Rectal smooth muscle tissue (tissue), 1 donor: ENCODE measurements at regions not wholly inside any gene's neighbourhood (a gene's known extent, or its start where the extent isn't known, plus 50 kb on each side); places are given as distances from the start of the nearest gene placed in this dataset.

Source experiments
- H3K27ac ChIP-seq: one replicate; pipeline ENCODE4 v1.7.0; 2013; ENCODE audit warnings: low read depth, low read length, inconsistent platforms
- H3K27me3 ChIP-seq: one replicate; pipeline ENCODE4 v1.7.0; 2013; ENCODE audit warnings: low read length; ENCODE audit not compliant: control insufficient read depth, insufficient read depth
- H3K36me3 ChIP-seq: one replicate; pipeline ENCODE4 v1.7.0; 2013; ENCODE audit warnings: low read length; ENCODE audit not compliant: control insufficient read depth, insufficient read depth
- H3K4me1 ChIP-seq: one replicate; pipeline ENCODE4 v1.7.0; 2013; ENCODE audit warnings: low read length; ENCODE audit not compliant: control insufficient read depth, insufficient read depth
- H3K4me3 ChIP-seq: one replicate; pipeline ENCODE4 v1.7.0; 2013; ENCODE audit warnings: low read length
- H3K9ac ChIP-seq: one replicate; pipeline ENCODE4 v1.7.0; 2013; ENCODE audit warnings: low read length

- H3K9ac ChIP-seq: no peak overlapping the region
- H3K36me3 ChIP-seq: no peaks in the 10 kb centered on the region
- no peaks in the 10 kb centered on the region for H3K27me3 ChIP-seq
- H3K4me3 ChIP-seq: no peak overlapping the region
- H3K4me1 ChIP-seq: no peaks in the 10 kb centered on the region
- H3K27ac ChIP-seq: no peak overlapping the region
Observed at GRCh38 chr7:47202146-47202783, 379.6 kb downstream of the TNS3 start.

- Histone ChIP-seq H3K9ac (no peak overlapping the region), H3K27ac (no peak overlapping the region)
Observed at GRCh38 chr7:47198159-47198558, 383.8 kb downstream of the TNS3 start.

GRCh38 chr7:47197486-47197885 lies 384.4 kb downstream of the TNS3 start:
- H3K9ac ChIP-seq: no peak overlapping the region
- no peaks in the 10 kb centered on the region for H3K27me3 ChIP-seq
- no peak overlapping the region for H3K27ac ChIP-seq
- H3K4me3 ChIP-seq: no peak overlapping the region
- no peaks in the 10 kb centered on the region for H3K36me3 ChIP-seq
- H3K4me1 ChIP-seq: no peaks in the 10 kb centered on the region

More at GRCh38 chr7:47198159-47198558, 383.8 kb downstream of the TNS3 start:
- Histone ChIP-seq H3K27me3 (no peaks in the 10 kb centered on the region), H3K36me3 (no peaks in the 10 kb centered on the region), H3K4me3 (no peak overlapping the region), H3K4me1 (no peaks in the 10 kb centered on the region)

- Histone ChIP-seq H3K4me3 (no peak overlapping the region), H3K27me3 (no peaks in the 10 kb centered on the region), H3K27ac (no peak overlapping the region), H3K9ac (no peak overlapping the region), H3K4me1 (no peaks in the 10 kb centered on the region), H3K36me3 (no peaks in the 10 kb centered on the region)
Observed at GRCh38 chr7:47196737-47197136, 385.2 kb downstream of the TNS3 start.

GRCh38 chr7:47196106-47196645 lies 385.7 kb downstream of the TNS3 start:
- Histone ChIP-seq H3K9ac (no peak overlapping the region), H3K27me3 (no peaks in the 10 kb centered on the region), H3K4me3 (no peak overlapping the region), H3K27ac (no peak overlapping the region), H3K4me1 (no peaks in the 10 kb centered on the region), H3K36me3 (no peaks in the 10 kb centered on the region)

- Histone ChIP-seq H3K36me3 (no peaks in the 10 kb centered on the region), H3K9ac (no peak overlapping the region), H3K4me1 (no peaks in the 10 kb centered on the region), H3K27me3 (no peaks in the 10 kb centered on the region), H3K4me3 (no peak overlapping the region), H3K27ac (no peak overlapping the region)
Observed at GRCh38 chr7:47195641-47196040, 386.3 kb downstream of the TNS3 start.

- no peaks in the 10 kb centered on the region for H3K36me3 ChIP-seq
- no peaks in the 10 kb centered on the region for H3K27me3 ChIP-seq
- H3K27ac ChIP-seq: no peak overlapping the region
- no peaks in the 10 kb centered on the region for H3K4me1 ChIP-seq
- no peak overlapping the region for H3K9ac ChIP-seq
- no peak overlapping the region for H3K4me3 ChIP-seq
Observed at GRCh38 chr7:47194516-47195057, 387.3 kb downstream of the TNS3 start.

- H3K4me1 ChIP-seq: no peaks in the 10 kb centered on the region
- H3K36me3 ChIP-seq: no peaks in the 10 kb centered on the region
- H3K27ac ChIP-seq: no peak overlapping the region
- H3K4me3 ChIP-seq: no peak overlapping the region
- no peaks in the 10 kb centered on the region for H3K27me3 ChIP-seq
- H3K9ac ChIP-seq: no peak overlapping the region
Observed at GRCh38 chr7:47192978-47193377, 388.9 kb downstream of the TNS3 start.

- Histone ChIP-seq H3K36me3 (no peaks in the 10 kb centered on the region), H3K9ac (no peak overlapping the region), H3K27me3 (no peaks in the 10 kb centered on the region), H3K27ac (no peak overlapping the region), H3K4me3 (no peak overlapping the region), H3K4me1 (no peaks in the 10 kb centered on the region)
Observed at GRCh38 chr7:47191876-47192291, 390.0 kb downstream of the TNS3 start.

- H3K27ac ChIP-seq: no peak overlapping the region
- no peaks in the 10 kb centered on the region for H3K4me1 ChIP-seq
- H3K4me3 ChIP-seq: no peak overlapping the region
- H3K27me3 ChIP-seq: no peaks in the 10 kb centered on the region
- no peaks in the 10 kb centered on the region for H3K36me3 ChIP-seq
- no peak overlapping the region for H3K9ac ChIP-seq
Observed at GRCh38 chr7:47191316-47191715, 390.6 kb downstream of the TNS3 start.

GRCh38 chr7:47190462-47190861 lies 391.4 kb downstream of the TNS3 start:
- Histone ChIP-seq H3K36me3 (no peaks in the 10 kb centered on the region), H3K4me3 (no peak overlapping the region), H3K27me3 (no peaks in the 10 kb centered on the region), H3K9ac (no peak overlapping the region), H3K4me1 (no peaks in the 10 kb centered on the region), H3K27ac (no peak overlapping the region)

GRCh38 chr7:47188653-47189315 lies 393.1 kb downstream of the TNS3 start:
- Histone ChIP-seq H3K9ac (no peak overlapping the region), H3K36me3 (no peaks in the 10 kb centered on the region), H3K27ac (no peak overlapping the region), H3K27me3 (no peaks in the 10 kb centered on the region), H3K4me3 (no peak overlapping the region), H3K4me1 (peaks cover 11% of the 10 kb centered on the region)
